AG04450 (cell line): ENCODE measurements at regions not wholly inside any gene's neighbourhood (a gene's known extent, or its start where the extent isn't known, plus 50 kb on each side); places are given as distances from the start of the nearest gene placed in this dataset.

Experiments
- CTCF ChIA-PET: fragments of 300-600, 350-600 bp; formaldehyde crosslinking; extraction: SDS; loops from one replicate; lab custom pipeline; 2022; ENCODE audit warnings: antibody characterized with exemption, inconsistent platforms; lab: Charles Lee
- POLR2A ChIA-PET: fragments of 350-600 bp; formaldehyde crosslinking; extraction: SDS; loops from one replicate; lab custom pipeline; 2021; ENCODE audit warnings: antibody characterized with exemption, inconsistent platforms; lab: Yijun Ruan, JAX
- DNase-seq: peaks from one replicate; pipeline ENCODE4 v3.0.0-alpha.2; 2011; ENCODE audit warnings: low read depth, low spot score
- H3K27ac ChIP-seq: one replicate; pipeline ENCODE4 v1.5.1; 2012; ENCODE audit warnings: low read depth, low read length, control low read depth
- H3K27me3 ChIP-seq: one replicate; pipeline ENCODE4 v1.6.0; 2012; ENCODE audit warnings: low read length; ENCODE audit not compliant: control insufficient read depth, insufficient read depth
- H3K4me3 ChIP-seq: 2 replicates; pipeline ENCODE4 v1.5.1; 2011; ENCODE audit warnings: mild to moderate bottlenecking, low read depth, low read length, control low read depth
- H3K9me3 ChIP-seq: 2 replicates; pipeline ENCODE4 v1.5.1; 2012; ENCODE audit warnings: low read length; ENCODE audit not compliant: control insufficient read depth, insufficient read depth
- TF ChIP-seq, protein P1 (sequence below): IDR thresholded peaks from 2 replicates; pipeline ENCODE4 v1.5.1; 2011; ENCODE audit warnings: low read depth, low read length, control low read depth, inconsistent platforms

- no peak overlapping the region for H3K27ac ChIP-seq
- CTCF ChIA-PET, result interaction anchor here (1.0 kb wide), 1 partner anchor 9 kb away, joined by 7 read pairs; no protein-coding TSS in a partner anchor
- H3K4me3 ChIP-seq, result no peak overlapping the region
- H3K27me3 ChIP-seq, result peaks cover 21% of the 10 kb centered on the region
- POLR2A ChIA-PET, result no interaction called here
- TF ChIP-seq, protein P1, sequence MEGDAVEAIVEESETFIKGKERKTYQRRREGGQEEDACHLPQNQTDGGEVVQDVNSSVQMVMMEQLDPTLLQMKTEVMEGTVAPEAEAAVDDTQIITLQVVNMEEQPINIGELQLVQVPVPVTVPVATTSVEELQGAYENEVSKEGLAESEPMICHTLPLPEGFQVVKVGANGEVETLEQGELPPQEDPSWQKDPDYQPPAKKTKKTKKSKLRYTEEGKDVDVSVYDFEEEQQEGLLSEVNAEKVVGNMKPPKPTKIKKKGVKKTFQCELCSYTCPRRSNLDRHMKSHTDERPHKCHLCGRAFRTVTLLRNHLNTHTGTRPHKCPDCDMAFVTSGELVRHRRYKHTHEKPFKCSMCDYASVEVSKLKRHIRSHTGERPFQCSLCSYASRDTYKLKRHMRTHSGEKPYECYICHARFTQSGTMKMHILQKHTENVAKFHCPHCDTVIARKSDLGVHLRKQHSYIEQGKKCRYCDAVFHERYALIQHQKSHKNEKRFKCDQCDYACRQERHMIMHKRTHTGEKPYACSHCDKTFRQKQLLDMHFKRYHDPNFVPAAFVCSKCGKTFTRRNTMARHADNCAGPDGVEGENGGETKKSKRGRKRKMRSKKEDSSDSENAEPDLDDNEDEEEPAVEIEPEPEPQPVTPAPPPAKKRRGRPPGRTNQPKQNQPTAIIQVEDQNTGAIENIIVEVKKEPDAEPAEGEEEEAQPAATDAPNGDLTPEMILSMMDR, result no peak
- DNase-seq, result no peak
- no peaks in the 10 kb centered on the region for H3K9me3 ChIP-seq
Measured at GRCh38 chr5:61649971-61650370, 317.9 kb downstream of the ZSWIM6 start.

DNA sequence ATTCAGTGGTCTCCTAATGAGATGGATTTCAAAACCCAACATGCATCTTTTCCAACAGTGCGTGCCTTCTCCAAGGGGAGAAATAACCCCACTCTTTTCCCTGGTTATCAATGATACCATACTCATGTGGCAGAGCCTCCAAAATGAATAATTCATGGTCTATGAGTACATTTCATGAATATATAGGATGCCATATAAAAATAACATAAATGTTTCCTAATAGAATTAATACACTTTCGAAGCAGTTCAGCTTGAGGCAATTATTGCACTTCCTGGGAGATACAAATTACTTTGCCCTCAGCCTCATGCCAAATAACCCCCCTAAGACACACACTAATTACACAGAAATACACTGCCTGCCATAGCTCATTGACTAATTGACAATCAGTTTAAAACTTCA lies 318.6 kb downstream of the ZSWIM6 start:
- ChIA-PET POLR2A (no interaction called here), CTCF (interaction anchor here (1.0 kb wide), 1 partner anchor 8 kb away, joined by 7 read pairs; no protein-coding TSS in a partner anchor)
- no peak for DNase-seq

GRCh38 chr5:61651195-61651594 lies 319.1 kb downstream of the ZSWIM6 start:
- TF ChIP-seq, protein P1, result no peak
- ChIA-PET POLR2A (no interaction called here), CTCF (no interaction called here)
- peaks cover 22% of the 10 kb centered on the region for H3K27me3 ChIP-seq
- DNase-seq, result no peak
- no peaks in the 10 kb centered on the region for H3K9me3 ChIP-seq
- no peak overlapping the region for H3K4me3 ChIP-seq
- H3K27ac ChIP-seq, result no peak overlapping the region

More for the DNA sequence above, 318.6 kb downstream of the ZSWIM6 start:
- TF ChIP-seq, protein P1, result no peak
- H3K27ac ChIP-seq, result no peak overlapping the region
- peaks cover 22% of the 10 kb centered on the region for H3K27me3 ChIP-seq
- no peaks in the 10 kb centered on the region for H3K9me3 ChIP-seq
- no peak overlapping the region for H3K4me3 ChIP-seq

DNA sequence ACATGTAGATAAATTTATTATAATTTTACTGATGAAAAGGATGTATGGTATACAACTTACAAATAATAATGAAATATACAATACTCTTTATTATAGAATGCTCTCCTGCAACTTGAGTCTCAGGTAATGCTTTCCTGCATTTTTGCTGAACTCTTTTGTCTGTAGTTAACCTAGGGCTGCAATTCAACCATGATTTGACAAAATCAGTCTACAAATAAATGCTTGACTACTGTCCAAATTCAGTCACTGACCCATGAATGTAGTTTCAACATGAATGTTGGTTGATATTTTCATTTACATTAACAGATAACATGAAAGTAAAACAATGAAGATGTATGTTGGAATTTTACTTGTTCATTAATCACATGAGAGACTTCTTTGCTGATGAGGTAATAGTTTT lies 320.9 kb downstream of the ZSWIM6 start:
- ChIA-PET CTCF (no interaction called here), POLR2A (no interaction called here)
- DNase-seq, result no peak
- Histone ChIP-seq H3K27me3 (peaks cover 17% of the 10 kb centered on the region), H3K27ac (no peak overlapping the region), H3K4me3 (no peak overlapping the region), H3K9me3 (no peaks in the 10 kb centered on the region)
- TF ChIP-seq, protein P1, result no peak

- CTCF ChIA-PET, result no interaction called here
- no peaks in the 10 kb centered on the region for H3K9me3 ChIP-seq
- no peak overlapping the region for H3K4me3 ChIP-seq
- POLR2A ChIA-PET, result no interaction called here
- DNase-seq, result no peak
- TF ChIP-seq, protein P1, result no peak
- H3K27ac ChIP-seq, result no peak overlapping the region
- H3K27me3 ChIP-seq, result peaks cover 11% of the 10 kb centered on the region
Measured at GRCh38 chr5:61653807-61654580, 321.9 kb downstream of the ZSWIM6 start.
